Thoracic aorta (tissue), 2 donors: ENCODE measurements at regions not wholly inside any gene's neighbourhood (a gene's known extent, or its start where the extent isn't known, plus 50 kb on each side); places are given as distances from the start of the nearest gene placed in this dataset.

Source experiments
- ATAC-seq: fragments of 150-250 bp; one replicate; pipeline ENCODE4 v1.8.0; 2017; ENCODE audit warnings: low read depth; ENCODE audit not compliant: insufficient number of reproducible peaks, low FRiP score
- DNase-seq: peaks from one replicate; pipeline ENCODE4 v3.0.0-alpha.2; 2020; ENCODE audit warnings: low spot score
- H3K27ac ChIP-seq, 2 donors: fragments of 200-600 bp; sonication (generic); 1 replicate in 1 of 2; 2 replicates in 1 of 2; pipeline ENCODE4 v1.5.1; 2016; ENCODE audit warnings: mild to moderate bottlenecking in 2 of 2, moderate library complexity in 2 of 2
- H3K27me3 ChIP-seq: fragments of 200-600 bp; sonication (generic); replicated peaks from 2 replicates; pipeline ENCODE4 v1.6.0; 2016; ENCODE audit warnings: mild to moderate bottlenecking; ENCODE audit not compliant: insufficient read depth
- H3K36me3 ChIP-seq: fragments of 200-600 bp; sonication (generic); one replicate; pipeline ENCODE4 v1.5.1; 2016
- H3K4me1 ChIP-seq, 2 donors: fragments of 200-600 bp; sonication (generic); 1 replicate in 1 of 2; 2 replicates in 1 of 2; pipeline versions ENCODE4 v1.5.1 to v1.6.0; 2016; ENCODE audit warnings: low read depth in 2 of 2, mild to moderate bottlenecking in 1 of 2; ENCODE audit not compliant: control insufficient read depth in 1 of 2
- H3K4me3 ChIP-seq: fragments of 200-600 bp; sonication (generic); 2 replicates; pipeline ENCODE4 v1.5.1; 2016; ENCODE audit warnings: mild to moderate bottlenecking
- H3K9me3 ChIP-seq: fragments of 200-600 bp; sonication (generic); 2 replicates; pipeline ENCODE4 v1.5.1; 2016
- TF ChIP-seq, protein P1 (sequence below): fragments of 200-600 bp; sonication (generic); IDR thresholded peaks from one replicate; pipeline ENCODE4 v1.5.1; 2019; ENCODE audit warnings: antibody characterized with exemption

DNA sequence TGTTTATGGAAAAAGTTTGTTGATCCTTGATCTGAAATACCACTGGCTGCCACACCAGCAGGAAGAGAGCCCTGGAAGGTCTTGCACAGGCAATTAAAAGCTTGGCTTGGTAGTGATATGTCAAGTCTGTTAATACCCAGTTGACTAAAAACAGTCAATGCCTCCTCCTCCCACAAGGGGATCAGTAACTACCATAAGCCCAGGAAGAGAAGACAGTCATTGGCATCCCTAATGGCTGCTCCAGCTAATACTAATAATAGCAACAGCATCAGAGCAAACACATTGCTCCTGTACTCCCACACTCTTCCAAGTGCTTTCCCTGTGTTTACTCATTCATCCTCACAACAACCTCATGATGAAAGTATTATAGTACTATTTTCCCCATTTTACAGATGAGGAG is 528.6 kb downstream of the TAFA4 start:
- no peak for ATAC-seq
- no peak for DNase-seq
- no peaks in the 10 kb centered on the region for H3K27me3 ChIP-seq
- H3K9me3 ChIP-seq: no peaks in the 10 kb centered on the region
- H3K4me3 ChIP-seq: no peak overlapping the region
- TF ChIP-seq, protein P1, sequence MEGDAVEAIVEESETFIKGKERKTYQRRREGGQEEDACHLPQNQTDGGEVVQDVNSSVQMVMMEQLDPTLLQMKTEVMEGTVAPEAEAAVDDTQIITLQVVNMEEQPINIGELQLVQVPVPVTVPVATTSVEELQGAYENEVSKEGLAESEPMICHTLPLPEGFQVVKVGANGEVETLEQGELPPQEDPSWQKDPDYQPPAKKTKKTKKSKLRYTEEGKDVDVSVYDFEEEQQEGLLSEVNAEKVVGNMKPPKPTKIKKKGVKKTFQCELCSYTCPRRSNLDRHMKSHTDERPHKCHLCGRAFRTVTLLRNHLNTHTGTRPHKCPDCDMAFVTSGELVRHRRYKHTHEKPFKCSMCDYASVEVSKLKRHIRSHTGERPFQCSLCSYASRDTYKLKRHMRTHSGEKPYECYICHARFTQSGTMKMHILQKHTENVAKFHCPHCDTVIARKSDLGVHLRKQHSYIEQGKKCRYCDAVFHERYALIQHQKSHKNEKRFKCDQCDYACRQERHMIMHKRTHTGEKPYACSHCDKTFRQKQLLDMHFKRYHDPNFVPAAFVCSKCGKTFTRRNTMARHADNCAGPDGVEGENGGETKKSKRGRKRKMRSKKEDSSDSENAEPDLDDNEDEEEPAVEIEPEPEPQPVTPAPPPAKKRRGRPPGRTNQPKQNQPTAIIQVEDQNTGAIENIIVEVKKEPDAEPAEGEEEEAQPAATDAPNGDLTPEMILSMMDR: no peak
- H3K27ac ChIP-seq: no peak overlapping the region
- H3K36me3 ChIP-seq: no peaks in the 10 kb centered on the region
- H3K4me1 ChIP-seq: no peaks in the 10 kb centered on the region

DNA sequence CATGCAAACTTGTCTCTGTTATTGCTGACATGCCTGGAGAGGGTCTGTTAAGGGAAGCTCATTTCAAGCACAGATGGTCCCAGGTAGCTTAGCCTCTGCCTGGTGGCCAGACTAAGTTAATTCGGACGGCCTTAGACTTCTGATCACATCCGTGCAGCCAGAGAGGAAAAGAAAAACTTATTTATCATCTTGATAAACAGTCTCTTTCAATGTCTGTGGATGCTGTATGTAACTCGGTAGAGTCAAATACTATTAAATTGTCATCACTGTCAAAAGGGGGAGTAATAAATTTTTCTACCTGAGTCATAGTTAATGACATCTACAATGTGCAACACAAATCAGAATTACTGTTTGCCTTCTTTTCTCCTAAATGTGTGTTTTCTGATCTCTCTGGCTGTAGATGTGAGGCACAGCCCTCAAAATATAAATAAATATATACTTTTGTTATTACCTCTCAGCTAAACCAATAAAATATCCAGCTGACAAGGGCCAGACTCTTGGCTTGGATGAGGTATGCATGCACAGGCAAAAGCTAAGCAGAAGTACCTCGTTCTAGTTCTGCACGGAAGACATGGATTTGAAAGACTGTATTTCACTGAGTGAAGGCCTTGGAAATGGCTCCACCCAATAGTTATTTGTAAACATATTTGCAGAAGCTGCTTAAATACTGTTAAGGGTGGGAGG is 530.0 kb downstream of the TAFA4 start:
- Histone ChIP-seq H3K36me3 (no peaks in the 10 kb centered on the region), H3K27ac (no peak overlapping the region), H3K4me3 (no peak overlapping the region), H3K4me1 (no peaks in the 10 kb centered on the region), H3K27me3 (no peaks in the 10 kb centered on the region), H3K9me3 (no peaks in the 10 kb centered on the region)
- TF ChIP-seq, protein P1: no peak
- ATAC-seq (no peak), DNase-seq (no peak)

DNA sequence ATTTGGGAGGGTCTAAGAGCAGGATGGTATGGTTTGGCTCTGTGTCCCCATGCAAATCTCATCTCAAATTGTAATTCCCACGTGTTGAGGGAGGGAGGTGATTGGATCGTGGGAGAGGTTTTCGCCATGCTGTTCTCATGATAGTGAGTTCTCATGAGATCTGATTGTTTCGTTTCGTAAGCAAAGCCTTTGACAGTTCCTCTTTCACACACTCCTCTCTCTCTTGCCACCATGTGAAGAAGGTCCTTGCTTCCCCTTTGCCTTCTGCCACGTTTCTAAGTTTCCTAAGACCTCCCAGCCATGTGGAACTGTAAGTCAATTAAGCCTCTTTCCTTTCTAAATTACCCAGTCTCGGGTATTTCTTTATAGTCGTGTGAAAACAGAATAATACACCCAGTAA is 553.7 kb downstream of the TAFA4 start:
- ATAC-seq (no peak), DNase-seq (no peak)
- no peaks in the 10 kb centered on the region for H3K4me1 ChIP-seq
- no peak overlapping the region for H3K27ac ChIP-seq
- H3K4me3 ChIP-seq: no peak overlapping the region
- H3K27me3 ChIP-seq: no peaks in the 10 kb centered on the region
- TF ChIP-seq, protein P1: no peak
- H3K36me3 ChIP-seq: no peaks in the 10 kb centered on the region
- H3K9me3 ChIP-seq: no peaks in the 10 kb centered on the region

DNA sequence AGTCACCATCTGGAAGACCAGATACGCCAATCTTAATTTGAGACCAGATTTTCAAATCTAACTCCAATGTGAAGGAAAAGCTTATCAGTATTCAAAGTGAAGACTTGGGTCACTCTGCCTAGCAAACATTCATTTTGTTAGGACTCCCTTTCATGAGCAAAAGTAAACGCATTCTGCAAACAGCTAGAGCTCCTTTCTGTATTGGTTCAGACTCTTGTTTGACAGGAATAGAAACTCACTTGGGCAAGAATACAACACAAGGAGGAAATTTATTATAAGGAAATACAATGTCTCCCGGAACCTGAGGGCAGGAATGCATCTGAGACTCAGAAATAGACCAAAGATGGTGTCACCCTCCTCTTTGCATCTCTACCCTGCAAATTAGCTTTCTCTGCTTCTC is 558.6 kb downstream of the TAFA4 start:
- H3K4me1 ChIP-seq: no peaks in the 10 kb centered on the region
- TF ChIP-seq, protein P1: no peak
- H3K36me3 ChIP-seq: no peaks in the 10 kb centered on the region
- H3K9me3 ChIP-seq: no peaks in the 10 kb centered on the region
- H3K4me3 ChIP-seq: no peak overlapping the region
- H3K27ac ChIP-seq: no peak overlapping the region
- DNase-seq (no peak), ATAC-seq (no peak)
- H3K27me3 ChIP-seq: no peaks in the 10 kb centered on the region

DNA sequence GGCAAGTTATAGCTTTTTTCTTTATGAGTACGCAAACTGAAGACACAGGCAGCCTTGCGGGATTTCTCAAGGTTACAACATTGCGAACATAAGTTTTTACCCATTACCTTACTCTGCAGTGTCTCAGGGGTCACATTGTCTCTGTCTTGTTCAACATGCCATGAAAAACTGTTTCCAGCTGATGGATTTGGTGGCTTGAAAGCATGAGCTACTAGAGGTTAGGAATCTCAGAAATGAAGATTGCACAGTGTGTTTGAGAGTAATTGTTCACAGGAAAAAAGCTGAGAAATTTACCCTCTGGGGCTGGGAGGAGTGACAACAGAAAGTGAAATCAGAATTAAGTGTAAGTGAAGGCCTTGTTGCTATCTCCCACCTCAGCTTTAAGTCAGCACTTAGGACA is 568.6 kb downstream of the TAFA4 start:
- H3K9me3 ChIP-seq: no peaks in the 10 kb centered on the region
- H3K27me3 ChIP-seq: no peaks in the 10 kb centered on the region
- no peak overlapping the region for H3K27ac ChIP-seq
- H3K36me3 ChIP-seq: no peaks in the 10 kb centered on the region
- ATAC-seq (no peak), DNase-seq (no peak)
- no peaks in the 10 kb centered on the region for H3K4me1 ChIP-seq
- TF ChIP-seq, protein P1: no peak
- no peak overlapping the region for H3K4me3 ChIP-seq
